Kidney capillary endothelial cell (primary cell): ENCODE measurements at regions not wholly inside any gene's neighbourhood (a gene's known extent, or its start where the extent isn't known, plus 50 kb on each side); places are given as distances from the start of the nearest gene placed in this dataset.

ENCODE experiments used
- DNase-seq: peaks from one replicate; pipeline ENCODE4 v3.0.0-alpha.2; 2018; ENCODE audit warnings: low spot score

DNA sequence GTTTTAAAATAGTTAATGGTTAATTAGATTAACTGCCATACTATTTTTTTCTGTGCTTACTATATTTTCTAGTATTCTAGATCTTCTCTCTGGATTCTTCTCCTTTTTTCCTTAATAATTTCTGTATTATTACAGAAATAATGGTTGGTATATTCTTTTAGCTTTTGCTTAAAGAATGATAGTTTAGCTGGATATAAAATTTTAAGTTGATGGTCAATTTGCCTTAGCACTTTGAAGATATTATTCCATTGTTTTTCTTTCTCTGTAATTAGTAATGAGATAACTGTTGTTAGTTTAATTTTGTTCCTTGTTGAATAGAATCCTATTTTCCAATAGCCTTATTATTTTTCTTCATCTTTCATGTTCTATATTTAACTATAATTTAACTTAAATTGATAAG lies 99.9 kb upstream of the NCAM1 start:
- no peak for DNase-seq

DNA sequence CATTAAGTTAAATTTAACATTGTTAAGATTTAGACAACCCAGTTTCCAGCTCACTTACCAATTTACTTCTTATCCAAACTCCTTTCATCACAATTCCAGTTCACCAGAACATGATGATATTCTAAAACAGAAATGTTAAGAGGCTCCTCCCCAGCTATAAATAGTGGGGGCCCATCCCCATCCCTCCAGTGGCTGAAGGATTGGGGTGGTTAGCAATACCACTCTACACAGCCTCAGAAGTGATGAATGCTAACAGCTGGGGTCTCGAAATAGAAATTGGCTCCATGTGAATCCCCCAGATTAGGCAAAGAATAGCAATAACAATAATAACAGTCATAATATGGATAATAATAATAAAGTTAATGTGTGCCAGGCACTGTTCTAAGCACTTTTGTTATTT lies 97.9 kb upstream of the NCAM1 start:
- DNase-seq, result no peak

GRCh38 chr11:112864672-112865071 lies 96.5 kb upstream of the NCAM1 start:
- no peak for DNase-seq

GRCh38 chr11:112871909-112872500 lies 89.2 kb upstream of the NCAM1 start:
- no peak for DNase-seq

DNA sequence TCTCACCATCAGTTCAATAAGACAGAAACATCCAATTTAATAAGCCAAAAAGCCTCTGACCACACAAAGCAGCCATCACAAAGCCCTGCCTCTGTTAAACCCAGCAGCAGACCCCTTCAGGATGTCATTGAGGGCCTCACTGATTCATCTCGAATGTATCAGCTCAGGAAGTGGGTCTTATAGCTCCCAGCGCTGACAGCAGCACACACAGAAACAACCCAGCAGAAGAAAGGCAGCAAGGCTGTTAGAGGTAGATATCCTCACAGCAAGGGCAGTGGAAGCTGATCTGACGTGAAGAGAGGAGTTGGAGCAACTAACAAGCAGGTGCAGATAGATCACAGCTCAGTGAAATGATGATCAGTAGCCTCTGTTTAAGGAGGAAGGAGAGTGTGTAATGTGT lies 86.2 kb upstream of the NCAM1 start:
- no peak for DNase-seq

DNA sequence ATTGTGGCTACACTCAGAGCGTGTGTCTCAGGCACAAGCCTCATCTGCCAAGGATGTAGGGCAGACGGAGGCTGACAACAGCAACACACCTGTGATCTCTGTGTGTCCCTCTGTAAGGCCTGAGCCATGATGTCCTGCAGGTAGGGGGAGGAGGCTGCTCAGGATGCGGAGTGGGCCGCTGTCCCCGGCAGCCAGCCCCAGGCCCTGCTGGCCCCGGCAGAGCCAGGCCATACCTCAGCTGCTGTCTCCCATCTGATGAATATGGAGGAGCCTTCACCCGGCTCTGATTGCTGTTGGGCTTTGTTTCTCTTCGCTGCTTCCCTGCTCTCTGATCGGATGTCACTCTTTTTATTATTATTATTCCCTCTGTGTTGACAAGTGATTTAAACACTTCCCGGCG lies 83.6 kb upstream of the NCAM1 start:
- DNase-seq, result no peak

- no peak for DNase-seq
Measured at GRCh38 chr11:112878033-112878601, 83.1 kb upstream of the NCAM1 start.

GRCh38 chr11:112880495-112880894 lies 80.7 kb upstream of the NCAM1 start:
- no peak for DNase-seq

- DNase-seq, result no peak
Measured at GRCh38 chr11:112881461-112881860, 79.8 kb upstream of the NCAM1 start.

- DNase-seq, result no peak
Measured at GRCh38 chr11:112882494-112883381, 78.5 kb upstream of the NCAM1 start.

DNA sequence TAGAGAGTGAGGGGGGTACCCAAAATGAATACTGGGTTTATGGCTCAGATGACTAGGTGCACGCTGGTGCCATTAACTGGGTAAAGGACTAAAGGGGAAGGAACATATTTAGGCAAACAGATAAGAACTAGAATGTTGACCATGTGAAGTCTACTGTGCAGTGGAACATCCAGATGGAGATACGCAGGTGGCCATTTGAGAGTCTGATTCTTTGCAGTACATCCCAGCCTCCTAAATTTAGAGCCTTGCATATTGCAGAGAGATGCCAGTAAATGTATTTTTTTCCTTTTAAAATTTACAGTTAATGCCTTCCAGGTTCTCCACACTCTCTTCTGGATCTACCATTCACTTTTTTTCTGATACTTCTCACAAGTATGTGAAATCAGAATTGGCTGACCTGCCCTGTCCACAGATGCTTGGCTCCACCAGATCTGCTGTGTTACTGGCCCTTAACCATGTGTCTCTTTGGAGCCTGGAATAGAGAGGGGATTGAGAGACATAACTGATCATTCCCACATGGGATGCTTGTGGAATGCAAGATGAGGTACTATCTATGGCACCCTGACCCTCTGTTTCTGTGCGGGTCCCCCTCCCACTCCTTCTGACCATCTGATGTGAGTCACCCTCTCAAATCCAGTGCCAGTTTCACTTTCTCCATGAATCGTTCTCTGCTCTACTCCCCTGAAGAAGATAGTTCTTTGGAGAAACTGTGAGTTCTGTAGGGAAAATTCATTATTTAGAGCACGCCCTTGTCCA lies 77.0 kb upstream of the NCAM1 start:
- no peak for DNase-seq

GRCh38 chr11:112885744-112886433 lies 75.3 kb upstream of the NCAM1 start:
- DNase-seq, result no peak

- DNase-seq, result no peak
Measured at GRCh38 chr11:112886434-112887370, 74.5 kb upstream of the NCAM1 start.

- no peak for DNase-seq
Measured at GRCh38 chr11:112889446-112889845, 71.8 kb upstream of the NCAM1 start.

DNA sequence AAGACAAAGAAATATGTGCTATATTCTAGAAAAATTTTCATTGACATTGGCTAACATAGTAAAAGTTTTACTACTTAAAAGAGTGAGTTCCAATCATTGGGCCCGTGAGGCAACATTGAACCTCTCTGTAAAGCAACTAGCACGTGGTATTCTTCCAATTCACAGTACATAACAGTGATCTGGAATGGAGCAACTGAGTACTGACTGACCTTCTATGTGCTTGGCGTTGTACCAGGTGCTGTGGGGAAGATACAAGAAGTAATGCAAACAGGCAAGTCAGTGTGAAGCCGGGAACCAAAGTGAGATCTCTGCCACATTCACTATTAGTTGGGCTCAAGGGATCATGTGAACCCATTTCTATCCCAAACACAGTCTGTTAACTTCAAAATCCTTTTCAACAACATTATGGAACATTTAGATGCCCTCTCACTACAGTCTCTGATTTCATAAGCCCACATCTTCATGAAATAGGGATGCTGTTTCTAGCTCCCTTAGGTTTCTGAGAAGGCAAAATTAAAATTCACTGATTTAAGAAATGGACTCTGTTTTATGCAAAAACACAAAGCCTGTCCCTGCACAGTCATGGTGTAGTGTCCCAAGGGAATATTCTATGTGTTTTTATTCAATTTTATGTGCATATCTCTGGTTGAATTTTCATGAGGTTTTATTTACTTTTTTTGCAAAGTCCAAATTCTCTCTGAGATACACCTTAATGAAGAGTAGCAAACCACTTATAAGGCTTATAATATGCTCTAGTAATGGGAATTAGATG lies 61.8 kb upstream of the NCAM1 start:
- DNase-seq, result no peak

DNA sequence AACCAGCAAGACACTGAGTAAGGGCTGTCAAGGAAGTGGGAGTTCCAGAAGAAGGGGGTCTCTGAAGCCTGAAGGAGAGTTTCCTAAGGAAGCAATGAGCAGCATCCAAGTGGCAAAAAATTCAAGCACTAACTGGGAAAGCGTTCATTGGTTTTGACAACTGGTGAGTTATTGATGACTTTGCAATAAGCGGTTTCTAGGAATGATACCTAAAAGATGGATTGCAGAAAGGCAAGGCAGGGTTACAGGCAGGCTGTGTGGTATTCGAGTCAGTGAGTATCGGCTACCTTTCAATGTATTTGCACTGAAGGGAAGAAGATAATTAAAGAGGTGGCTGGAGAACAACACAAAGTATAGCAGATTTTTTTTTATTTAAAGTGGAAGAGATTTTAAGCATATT lies 59.3 kb upstream of the NCAM1 start:
- DNase-seq, result no peak

DNA sequence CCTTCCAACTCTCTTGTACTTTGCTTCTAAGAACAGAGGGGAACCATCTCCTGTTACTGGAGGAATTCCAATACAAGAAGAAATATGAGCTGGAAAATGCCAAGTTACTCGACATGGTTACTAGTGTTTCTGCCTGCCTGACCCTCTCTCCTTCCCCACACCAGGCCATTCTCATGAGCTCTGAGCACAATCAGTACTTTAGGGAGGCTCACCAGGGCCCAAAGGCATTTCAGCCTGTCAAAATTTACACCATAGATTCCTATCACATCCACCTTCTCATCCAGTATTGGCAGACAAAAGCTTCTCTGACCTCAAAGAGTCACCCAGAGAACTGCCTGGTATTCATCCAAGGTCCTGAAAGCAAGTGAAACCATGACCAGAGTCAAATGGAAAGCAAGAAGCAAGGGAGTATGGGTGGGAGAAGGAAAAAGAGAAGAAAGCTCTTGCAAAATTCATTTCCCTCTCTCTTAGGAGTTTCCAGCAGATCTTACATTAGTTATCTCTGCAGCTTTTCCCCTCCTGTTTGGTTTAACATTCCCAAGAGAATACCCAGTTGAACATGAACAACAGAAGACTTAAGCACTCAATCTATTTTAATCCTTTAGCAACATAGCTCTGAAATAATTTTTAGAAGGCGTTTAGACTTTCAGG lies 58.7 kb upstream of the NCAM1 start:
- DNase-seq, result no peak

DNA sequence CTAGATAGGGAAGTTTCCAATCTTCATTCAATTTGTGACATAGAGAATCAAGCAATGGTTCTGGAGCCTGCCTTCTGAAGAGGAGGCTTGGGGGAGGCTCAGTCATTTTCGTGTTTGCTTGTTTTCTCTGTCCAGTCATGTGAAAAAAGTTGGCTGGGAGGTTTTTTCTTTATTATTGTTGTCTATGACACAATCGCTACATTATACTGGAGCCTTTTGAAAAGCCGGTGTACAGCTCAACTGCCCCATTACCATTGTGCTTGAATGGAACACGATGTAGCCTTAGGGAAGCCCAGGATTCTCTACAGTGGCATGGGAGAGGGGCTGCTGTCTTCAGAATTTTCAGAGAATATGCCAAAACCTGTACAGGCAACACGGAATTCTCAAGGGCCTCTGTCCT lies 57.9 kb upstream of the NCAM1 start:
- DNase-seq, result no peak

- DNase-seq, result no peak
Measured at GRCh38 chr11:112911124-112911523, 50.1 kb upstream of the NCAM1 start.
